Smooth muscle cell (in vitro differentiated cells): ENCODE measurements at regions not wholly inside any gene's neighbourhood (a gene's known extent, or its start where the extent isn't known, plus 50 kb on each side); places are given as distances from the start of the nearest gene placed in this dataset.

Experiments
- DNase-seq: peaks from one replicate; lab custom pipeline; 2025; ENCODE audit not compliant: unreplicated experiment; lab: John Stamatoyannopoulos, UW
- H2AFZ ChIP-seq: fragments of 200-600 bp; sonication (generic); 2 replicates; pipeline ENCODE4 v1.6.0; 2016; ENCODE audit warnings: antibody characterized with exemption, low read depth, mild to moderate bottlenecking
- H3F3A ChIP-seq: fragments of 200-600 bp; sonication (generic); 2 replicates; pipeline ENCODE4 v1.6.0; 2017; ENCODE audit warnings: antibody characterized with exemption, low read depth
- H3K27ac ChIP-seq: fragments of 200-600 bp; sonication (generic); 2 replicates; pipeline ENCODE4 v1.5.1; 2016; ENCODE audit warnings: low read depth, mild to moderate bottlenecking
- H3K27me3 ChIP-seq: fragments of 200-600 bp; sonication (generic); 2 replicates; pipeline ENCODE4 v1.6.1; 2016; ENCODE audit warnings: low read depth, mild to moderate bottlenecking
- H3K36me3 ChIP-seq: fragments of 200-600 bp; sonication (generic); 2 replicates; pipeline ENCODE4 v1.5.1; 2016; ENCODE audit warnings: low read depth
- H3K4me1 ChIP-seq: fragments of 200-600 bp; sonication (generic); 2 replicates; pipeline ENCODE4 v1.5.1; 2016; ENCODE audit warnings: low read depth
- H3K4me2 ChIP-seq: fragments of 200-600 bp; sonication (generic); 2 replicates; pipeline ENCODE4 v1.6.0; 2016; ENCODE audit warnings: mild to moderate bottlenecking
- H3K4me3 ChIP-seq: fragments of 200-600 bp; sonication (generic); 2 replicates; pipeline ENCODE4 v1.5.1; 2016; ENCODE audit warnings: mild to moderate bottlenecking
- H3K79me2 ChIP-seq: fragments of 200-600 bp; sonication (generic); 2 replicates; pipeline ENCODE4 v1.6.0; 2016; ENCODE audit warnings: low read depth, mild to moderate bottlenecking
- H3K9ac ChIP-seq: fragments of 200-600 bp; sonication (generic); 2 replicates; pipeline ENCODE4 v1.6.0; 2016; ENCODE audit warnings: low read depth
- H3K9me3 ChIP-seq: fragments of 200-600 bp; sonication (generic); replicated peaks from 2 replicates; pipeline ENCODE4 v1.5.1; 2016; ENCODE audit warnings: low read depth
- H4K20me1 ChIP-seq: fragments of 200-600 bp; sonication (generic); 2 replicates; pipeline ENCODE4 v1.6.0; 2016; ENCODE audit warnings: low read depth
- WGBS: methylation state at CpG from one replicate; pipeline ENCODE4 v1.1.7; 2016; ENCODE audit warnings: low lambda C conversion rate; 5-methylcytosine and 5-hydroxymethylcytosine counted together
- TF ChIP-seq, protein P1 (sequence below): fragments of 200-600 bp; sonication (generic); IDR thresholded peaks from 2 replicates; pipeline ENCODE4 v1.5.1; 2017; ENCODE audit warnings: borderline replicate concordance, mild to moderate bottlenecking, antibody characterized with exemption; ENCODE audit not compliant: insufficient read depth, poor library complexity, severe bottlenecking

- Histone ChIP-seq H3K27me3 (no peaks in the 10 kb centered on the region), H3K36me3 (no peaks in the 10 kb centered on the region), H2AFZ (no peak overlapping the region), H4K20me1 (no peaks in the 10 kb centered on the region), H3K4me2 (no peak overlapping the region), H3K4me1 (no peaks in the 10 kb centered on the region), H3K9me3 (no peaks in the 10 kb centered on the region), H3K4me3 (no peak overlapping the region), H3K79me2 (no peaks in the 10 kb centered on the region), H3K9ac (no peak overlapping the region), H3K27ac (no peak overlapping the region), H3F3A (no peaks in the 10 kb centered on the region)
- TF ChIP-seq, protein P1, sequence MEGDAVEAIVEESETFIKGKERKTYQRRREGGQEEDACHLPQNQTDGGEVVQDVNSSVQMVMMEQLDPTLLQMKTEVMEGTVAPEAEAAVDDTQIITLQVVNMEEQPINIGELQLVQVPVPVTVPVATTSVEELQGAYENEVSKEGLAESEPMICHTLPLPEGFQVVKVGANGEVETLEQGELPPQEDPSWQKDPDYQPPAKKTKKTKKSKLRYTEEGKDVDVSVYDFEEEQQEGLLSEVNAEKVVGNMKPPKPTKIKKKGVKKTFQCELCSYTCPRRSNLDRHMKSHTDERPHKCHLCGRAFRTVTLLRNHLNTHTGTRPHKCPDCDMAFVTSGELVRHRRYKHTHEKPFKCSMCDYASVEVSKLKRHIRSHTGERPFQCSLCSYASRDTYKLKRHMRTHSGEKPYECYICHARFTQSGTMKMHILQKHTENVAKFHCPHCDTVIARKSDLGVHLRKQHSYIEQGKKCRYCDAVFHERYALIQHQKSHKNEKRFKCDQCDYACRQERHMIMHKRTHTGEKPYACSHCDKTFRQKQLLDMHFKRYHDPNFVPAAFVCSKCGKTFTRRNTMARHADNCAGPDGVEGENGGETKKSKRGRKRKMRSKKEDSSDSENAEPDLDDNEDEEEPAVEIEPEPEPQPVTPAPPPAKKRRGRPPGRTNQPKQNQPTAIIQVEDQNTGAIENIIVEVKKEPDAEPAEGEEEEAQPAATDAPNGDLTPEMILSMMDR: no peak
- 86% methylated on average over 8 of the region's 8 CpGs for WGBS
- no peak for DNase-seq
Measured at GRCh38 chr4:147347217-147347616, 133.7 kb upstream of the EDNRA start.

GRCh38 chr4:147349193-147349592 lies 131.7 kb upstream of the EDNRA start:
- Histone ChIP-seq H3K4me2 (no peak overlapping the region), H3K27me3 (no peaks in the 10 kb centered on the region), H3K9me3 (no peaks in the 10 kb centered on the region), H2AFZ (no peak overlapping the region), H3K36me3 (no peaks in the 10 kb centered on the region), H4K20me1 (no peaks in the 10 kb centered on the region), H3F3A (no peaks in the 10 kb centered on the region), H3K79me2 (no peaks in the 10 kb centered on the region), H3K4me3 (no peak overlapping the region), H3K27ac (no peak overlapping the region), H3K9ac (no peak overlapping the region), H3K4me1 (no peaks in the 10 kb centered on the region)
- DNase-seq: no peak
- TF ChIP-seq, protein P1: no peak
- WGBS: 89% methylated on average over 3 of the region's 3 CpGs

GRCh38 chr4:147351083-147351787 lies 129.7 kb upstream of the EDNRA start:
- TF ChIP-seq, protein P1: no peak
- 91% methylated on average over 5 of the region's 5 CpGs for WGBS

DNA sequence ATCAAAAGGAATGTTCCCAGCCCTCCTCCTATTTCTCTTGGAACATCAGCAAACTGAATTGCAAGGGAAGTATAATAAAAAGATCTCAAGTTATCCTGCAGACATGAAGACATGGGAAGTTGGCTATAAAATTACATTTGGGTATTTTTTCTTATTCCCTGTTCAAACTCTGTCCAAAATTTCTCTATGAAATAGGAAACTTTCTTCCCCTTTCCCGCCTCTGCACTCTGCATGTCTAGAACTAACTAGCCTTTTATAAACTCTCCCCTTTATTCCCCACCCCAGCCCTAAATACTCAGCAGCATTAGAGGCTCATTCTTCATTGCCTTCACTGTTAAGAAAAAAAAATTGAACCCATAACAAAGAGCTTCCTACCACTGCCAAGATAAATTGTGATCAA lies 126.7 kb upstream of the EDNRA start:
- Histone ChIP-seq H4K20me1 (no peaks in the 10 kb centered on the region), H3K9me3 (no peaks in the 10 kb centered on the region), H2AFZ (no peak overlapping the region), H3K4me2 (no peak overlapping the region), H3K36me3 (no peaks in the 10 kb centered on the region), H3K4me1 (peaks cover 5% of the 10 kb centered on the region), H3K9ac (no peak overlapping the region), H3F3A (peaks cover 5% of the 10 kb centered on the region), H3K27me3 (no peaks in the 10 kb centered on the region), H3K79me2 (no peaks in the 10 kb centered on the region), H3K27ac (no peak overlapping the region), H3K4me3 (no peak overlapping the region)
- no peak for DNase-seq
- TF ChIP-seq, protein P1: no peak
- 85% methylated on average over 1 of the region's 1 CpG for WGBS

More at GRCh38 chr4:147351083-147351787, 129.7 kb upstream of the EDNRA start:
- Histone ChIP-seq H2AFZ (no peak overlapping the region), H3F3A (peaks cover 3% of the 10 kb centered on the region), H3K9ac (no peak overlapping the region), H4K20me1 (no peaks in the 10 kb centered on the region), H3K4me3 (no peak overlapping the region), H3K4me2 (no peak overlapping the region), H3K27me3 (no peaks in the 10 kb centered on the region), H3K79me2 (no peaks in the 10 kb centered on the region), H3K4me1 (peaks cover 3% of the 10 kb centered on the region), H3K36me3 (no peaks in the 10 kb centered on the region), H3K9me3 (no peaks in the 10 kb centered on the region), H3K27ac (no peak overlapping the region)
- no peak for DNase-seq
